Posterior cingulate gyrus (tissue), 11 donors: ENCODE measurements at regions not wholly inside any gene's neighbourhood (a gene's known extent, or its start where the extent isn't known, plus 50 kb on each side); places are given as distances from the start of the nearest gene placed in this dataset.

Experiments used
- DNase-seq, 10 donors: peaks; one replicate each; pipeline versions ENCODE4 v3.0.0 to v3.0.0-alpha.2; 2020 to 2021; ENCODE audit warnings: mixed read lengths in 3 of 10
- intact Hi-C: fragments of 100-400 bp; cut with DNase I; formaldehyde crosslinking; loops from one replicate; pipeline ENCODE4 v1.15.1; 2023

GRCh38 chr16:51328733-51329132, 177.7 kb upstream of the SALL1 start:
- intact Hi-C loops = no loop called here
- peak in 1 of 10 donors; percentile 73 for DNase-seq

- intact Hi-C loops = no loop called here
- no peak for DNase-seq
Observed at GRCh38 chr16:51327001-51327400, 175.9 kb upstream of the SALL1 start.

DNA sequence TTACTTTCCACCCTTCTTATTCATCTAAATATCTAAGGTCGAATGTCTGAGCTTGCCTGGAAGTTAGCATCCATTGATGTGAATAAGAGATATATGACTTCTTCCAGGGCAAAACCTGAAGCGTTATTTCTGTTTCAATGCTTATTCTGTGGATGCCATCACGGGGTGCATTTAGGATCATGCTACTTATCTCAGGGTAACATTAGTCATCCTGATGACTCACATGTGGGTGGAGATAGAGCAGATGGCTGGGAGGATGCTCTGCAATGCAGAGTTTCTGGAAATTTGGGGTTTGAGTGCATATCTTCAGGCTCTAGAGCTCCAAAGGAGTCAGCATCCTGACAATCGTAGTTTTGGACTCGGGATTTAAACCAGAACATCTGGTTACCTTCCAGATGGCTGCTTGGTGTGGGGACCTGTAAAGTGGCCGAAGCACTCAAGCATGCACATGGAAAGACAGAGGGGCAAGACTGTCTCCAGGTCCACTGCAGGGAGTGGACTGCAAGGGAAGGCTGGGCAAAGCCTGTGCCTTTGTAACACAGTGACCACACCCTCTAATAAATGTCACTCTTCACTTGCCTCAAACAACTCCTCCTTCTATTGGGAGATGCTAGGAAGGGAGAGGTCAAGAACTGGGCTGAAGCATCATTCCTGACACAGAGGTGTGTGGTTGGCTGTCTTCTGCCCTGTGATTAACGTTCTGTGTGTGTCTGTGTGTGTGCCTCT, 175.2 kb upstream of the SALL1 start:
- intact Hi-C loops = no loop called here
- peak in 3 of 10 donors; percentile 15 to 34 (median 19) for DNase-seq

DNA sequence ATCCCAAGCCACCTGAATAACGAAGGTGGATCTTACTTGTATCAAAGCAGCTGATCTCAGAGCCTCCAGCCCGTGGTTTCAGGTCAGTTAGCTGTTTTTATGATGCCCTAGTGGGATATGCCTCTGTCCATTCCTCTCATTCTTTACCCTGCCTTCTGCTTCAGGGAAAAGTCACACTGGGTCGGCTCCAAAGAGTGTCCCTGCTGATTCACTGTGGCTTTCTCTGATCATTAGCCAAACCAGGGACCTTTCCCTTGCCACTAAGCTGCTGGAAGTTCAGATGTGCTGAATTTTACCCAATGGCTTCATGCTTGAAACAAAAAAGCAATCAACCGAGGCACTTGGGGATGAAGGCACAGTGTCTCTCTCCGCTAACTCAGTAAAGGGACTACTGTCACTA, 170.2 kb upstream of the SALL1 start:
- no peak for DNase-seq

DNA sequence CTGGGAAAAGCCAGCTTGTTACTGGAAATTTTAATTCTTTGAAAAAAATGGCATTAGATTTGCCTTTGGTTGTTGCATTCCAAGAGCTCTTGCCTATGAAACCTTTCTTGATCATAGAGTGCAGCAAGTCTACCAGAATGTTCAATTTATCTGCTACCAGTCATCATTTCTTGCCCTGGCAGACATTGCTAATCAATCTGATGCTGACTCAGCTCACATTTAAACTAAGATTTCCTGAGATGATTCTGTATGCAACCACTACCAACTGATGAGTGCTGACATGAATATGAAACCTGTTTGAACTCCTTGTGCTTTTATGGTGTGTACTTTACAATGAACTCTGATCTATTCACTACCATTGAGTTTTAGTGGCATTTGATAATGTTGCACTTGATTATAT, 166.5 kb upstream of the SALL1 start:
- no peak for DNase-seq
- intact Hi-C loops = no loop called here

More for the DNA sequence above, 170.2 kb upstream of the SALL1 start:
- intact Hi-C loops = no loop called here

DNA sequence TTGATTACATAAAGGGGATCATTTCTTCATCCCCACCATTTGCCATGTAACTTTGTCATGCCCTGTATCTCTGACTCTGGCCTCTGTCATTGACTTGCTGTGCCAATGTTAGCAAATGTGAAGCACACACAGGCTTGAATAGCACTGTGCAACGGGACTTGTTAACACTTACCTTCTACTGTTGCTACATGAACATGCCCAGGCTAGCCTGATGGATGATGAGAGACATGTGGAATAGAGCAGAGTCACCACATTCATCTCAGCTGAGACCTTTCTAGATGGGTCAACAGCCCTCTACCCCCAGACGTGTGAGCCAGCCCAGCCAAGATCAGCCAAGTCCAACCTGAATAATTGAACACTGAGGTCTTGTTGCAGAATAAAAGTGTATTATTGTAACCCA, 162.1 kb upstream of the SALL1 start:
- intact Hi-C loops = no loop called here
- no peak for DNase-seq

- no peak for DNase-seq
- intact Hi-C loops = no loop called here
Observed at GRCh38 chr16:51312363-51313150, 161.5 kb upstream of the SALL1 start.

GRCh38 chr16:51310159-51310558, 159.1 kb upstream of the SALL1 start:
- DNase-seq = no peak
- intact Hi-C loops = no loop called here

DNA sequence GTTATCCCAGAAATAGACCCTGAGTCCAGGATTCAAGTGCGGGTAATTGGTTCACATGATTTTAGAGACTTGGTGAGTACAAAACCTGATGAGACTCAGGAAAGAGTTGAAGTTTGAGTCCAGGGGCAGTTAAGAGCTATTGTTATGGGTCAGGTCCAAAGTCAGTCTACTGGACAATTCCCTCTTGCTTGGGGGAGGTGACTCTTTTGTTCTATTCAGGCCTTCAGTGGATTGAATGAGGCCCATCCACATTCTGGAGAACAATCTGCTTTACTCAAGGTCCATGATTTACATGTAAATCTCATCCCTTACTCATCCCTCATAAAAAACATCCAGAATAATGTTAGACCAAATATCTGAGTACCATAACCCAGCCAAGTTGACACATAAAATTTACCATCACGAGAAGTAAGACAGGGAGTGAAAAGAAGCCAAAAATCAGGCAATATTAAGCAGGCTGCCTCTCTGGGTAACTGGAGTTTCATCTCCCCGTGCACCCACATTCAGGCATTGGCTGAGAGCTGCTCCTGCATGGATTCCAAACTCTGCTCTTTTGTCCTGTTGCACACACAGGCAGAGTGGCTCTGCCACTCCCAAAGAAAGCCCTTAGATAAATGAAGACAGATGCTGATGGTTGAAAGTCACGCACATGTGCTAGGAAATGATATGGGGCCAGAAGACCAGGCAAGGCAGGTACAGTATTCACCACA, 156.0 kb upstream of the SALL1 start:
- no peak for DNase-seq
- intact Hi-C loops = loop anchor here (10.0 kb wide), 1 partner anchor 468 kb away; no protein-coding TSS in a partner anchor

DNA sequence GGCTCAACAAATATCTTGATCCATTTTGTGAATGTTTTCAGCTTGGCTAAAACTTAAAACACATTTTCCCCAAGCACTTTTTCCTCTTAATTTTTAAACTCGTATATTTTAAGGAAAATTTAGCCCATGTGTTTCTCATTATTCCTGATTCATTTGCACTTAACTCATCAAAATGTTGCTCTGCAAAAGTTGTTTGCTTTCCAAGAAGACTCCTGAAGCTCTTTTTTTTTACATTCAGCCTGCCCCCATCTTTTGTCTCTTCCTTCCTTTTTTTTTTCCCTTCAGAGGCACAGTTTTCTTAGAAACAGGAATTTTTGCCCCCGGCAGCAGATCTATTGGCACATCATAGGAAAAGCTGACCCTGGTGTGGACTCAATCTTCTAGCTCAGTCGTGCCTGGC, 155.0 kb upstream of the SALL1 start:
- DNase-seq = no peak
- intact Hi-C loops = loop anchor here (10.0 kb wide), 1 partner anchor 469 kb away; no protein-coding TSS in a partner anchor

GRCh38 chr16:51305337-51305736, 154.3 kb upstream of the SALL1 start:
- intact Hi-C loops = loop anchor here (10.0 kb wide), 1 partner anchor 469 kb away; no protein-coding TSS in a partner anchor
- no peak for DNase-seq

- intact Hi-C loops = loop anchor here (10.0 kb wide), 1 partner anchor 473 kb away; no protein-coding TSS in a partner anchor
- no peak for DNase-seq
Observed at GRCh38 chr16:51302042-51302441, 151.0 kb upstream of the SALL1 start.

GRCh38 chr16:51298800-51299199, 147.7 kb upstream of the SALL1 start:
- intact Hi-C loops = no loop called here
- DNase-seq = no peak

GRCh38 chr16:51290442-51291285, 139.6 kb upstream of the SALL1 start:
- intact Hi-C loops = no loop called here
- no peak for DNase-seq

- intact Hi-C loops = no loop called here
- DNase-seq = no peak
Observed at GRCh38 chr16:51289336-51289735, 138.3 kb upstream of the SALL1 start.

DNA sequence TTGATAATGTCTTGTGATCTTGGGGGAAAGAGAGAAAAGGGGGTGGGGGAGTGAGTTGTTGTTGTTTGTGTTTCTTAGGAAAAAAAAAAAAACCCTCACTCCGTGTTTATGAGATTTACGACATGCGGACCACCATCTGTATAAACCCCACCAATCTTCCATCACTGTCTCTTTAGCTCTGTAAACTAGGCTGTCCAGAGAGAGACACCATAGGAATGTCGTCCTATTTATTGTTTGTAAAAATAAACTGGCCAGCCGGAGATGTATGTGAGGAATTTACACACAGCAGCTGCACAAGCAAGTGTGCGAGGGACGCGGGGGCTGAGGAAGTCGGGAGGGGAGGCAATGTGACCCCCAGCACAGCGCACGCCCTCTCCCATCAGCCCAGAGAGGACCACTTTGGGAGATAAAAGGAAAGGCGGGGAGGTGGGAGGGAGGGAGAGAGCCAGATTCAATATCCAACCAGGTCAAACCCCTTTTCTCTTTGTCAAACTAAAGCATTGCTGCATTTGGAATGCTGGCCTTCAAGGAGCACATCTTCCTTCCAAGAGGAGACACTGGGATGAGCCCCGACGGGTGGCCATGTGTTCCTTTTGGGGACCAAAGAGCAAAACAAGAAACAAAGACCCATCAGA, 136.2 kb upstream of the SALL1 start:
- intact Hi-C loops = no loop called here
- no peak for DNase-seq

DNA sequence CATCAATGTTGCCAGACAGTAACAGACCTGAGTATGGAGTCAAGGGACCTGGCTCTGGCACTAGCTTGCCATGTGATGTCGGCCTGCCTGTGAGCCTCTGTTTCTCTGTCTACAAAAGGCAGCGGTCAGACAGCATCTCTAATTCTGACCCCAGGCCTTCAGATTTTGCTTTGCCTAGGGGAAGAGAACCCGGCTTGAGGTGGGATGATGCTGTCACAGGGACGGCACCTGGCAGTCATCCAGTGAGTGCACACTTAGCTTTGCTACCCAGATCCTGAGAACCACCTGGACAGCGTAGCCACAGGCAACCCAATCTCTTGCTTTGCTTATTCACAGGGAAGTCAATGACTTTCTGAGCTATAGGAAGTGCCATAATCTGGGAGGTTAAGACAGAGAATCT, 135.2 kb upstream of the SALL1 start:
- no peak for DNase-seq
- intact Hi-C loops = no loop called here

DNA sequence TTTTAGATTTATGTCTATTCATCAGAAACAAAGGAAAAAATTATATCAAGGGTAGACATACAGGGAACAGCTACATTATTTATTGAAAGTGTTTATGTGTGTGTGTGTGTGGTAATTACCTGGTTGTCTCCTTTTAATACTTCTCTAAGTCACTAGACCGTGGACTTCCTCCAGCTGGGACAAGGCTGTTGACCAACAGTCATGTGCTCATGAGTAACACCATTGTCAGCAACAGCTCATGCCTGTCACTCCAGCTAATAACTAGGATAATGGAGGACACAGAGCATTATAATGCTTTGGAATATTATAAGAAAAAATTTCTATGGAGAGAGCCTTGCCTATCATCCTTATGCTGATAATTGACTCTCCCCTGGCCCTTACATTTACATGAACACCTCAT, 125.3 kb upstream of the SALL1 start:
- intact Hi-C loops = no loop called here
- peak in 3 of 10 donors; percentile 17 to 44 (median 38) for DNase-seq

DNA sequence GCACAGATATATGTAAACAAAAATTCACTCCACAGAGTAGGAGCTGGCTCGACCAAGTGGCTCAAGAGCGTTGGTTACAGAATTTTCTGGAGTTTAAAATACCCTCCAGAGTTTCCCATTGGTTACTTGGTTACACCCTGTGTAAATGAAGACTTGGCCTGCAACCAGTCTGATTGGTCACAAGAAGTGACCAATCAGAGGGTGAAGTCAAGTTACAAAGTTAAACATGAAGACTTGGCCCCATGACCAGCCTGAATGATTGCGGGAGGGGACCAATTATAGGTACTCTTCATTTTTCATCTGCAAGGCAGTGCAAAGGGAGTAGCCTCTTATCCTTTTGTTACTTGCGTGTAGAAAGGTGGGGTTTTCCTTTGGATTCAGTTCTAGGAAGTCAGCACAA, 121.3 kb upstream of the SALL1 start:
- DNase-seq = no peak
- intact Hi-C loops = no loop called here
